SJSA1 (cell line): ENCODE measurements at regions not wholly inside any gene's neighbourhood (a gene's known extent, or its start where the extent isn't known, plus 50 kb on each side); places are given as distances from the start of the nearest gene placed in this dataset.

ENCODE experiments used
- DNase-seq, 2 experiments: peaks; one replicate each; pipeline ENCODE4 v3.0.0-alpha.2; 2015 to 2020; ENCODE audit warnings: low spot score in 2 of 2, low read depth in 1 of 2
- H3K27ac ChIP-seq: fragments of 250-450 bp; sonication (Bioruptor Pico); 2 replicates; pipeline ENCODE4 v1.5.1; 2020; ENCODE audit warnings: mild to moderate bottlenecking, moderate library complexity
- H3K27me3 ChIP-seq: fragments of 250-450 bp; sonication (Bioruptor Pico); replicated peaks from 2 replicates; pipeline ENCODE4 v1.5.1; 2020; ENCODE audit warnings: mild to moderate bottlenecking, moderate library complexity
- H3K36me3 ChIP-seq: fragments of 250-450 bp; sonication (Bioruptor Pico); 2 replicates; pipeline ENCODE4 v1.5.1; 2020; ENCODE audit warnings: mild to moderate bottlenecking
- H3K4me1 ChIP-seq: fragments of 250-450 bp; sonication (Bioruptor Pico); replicated peaks from 2 replicates; pipeline ENCODE4 v1.6.1; 2021; ENCODE audit warnings: mild to moderate bottlenecking
- H3K4me3 ChIP-seq: fragments of 250-450 bp; sonication (Bioruptor Pico); 2 replicates; pipeline ENCODE4 v1.5.1; 2020; ENCODE audit warnings: mild to moderate bottlenecking
- H3K9me3 ChIP-seq: fragments of 250-450 bp; sonication (Bioruptor Pico); replicated peaks from 2 replicates; pipeline ENCODE4 v1.5.1; 2020; ENCODE audit warnings: mild to moderate bottlenecking

GRCh38 chr20:10846766-10847165 is 173.0 kb upstream of the JAG1 start:
- Histone ChIP-seq H3K4me3 (no peak overlapping the region), H3K9me3 (0 out of 2 replicates have a peak, but pooled peaks cover 4% of the 10 kb centered on the region), H3K4me1 (peaks cover 15% of the 10 kb centered on the region), H3K27ac (no peak overlapping the region), H3K27me3 (no peaks in the 10 kb centered on the region), H3K36me3 (no peaks in the 10 kb centered on the region)
- DNase-seq, result no peak

- Histone ChIP-seq H3K9me3 (no peaks in the 10 kb centered on the region), H3K36me3 (no peaks in the 10 kb centered on the region), H3K4me3 (no peak overlapping the region), H3K27ac (peak overlapping the region; percentile 61), H3K27me3 (no peaks in the 10 kb centered on the region), H3K4me1 (peaks cover 15% of the 10 kb centered on the region)
- DNase-seq, result peak; percentile 85 to 94
These were observed 175.1 kb upstream of the JAG1 start for GRCh38 chr20:10848810-10849370.

GRCh38 chr20:10853176-10853575 is 179.4 kb upstream of the JAG1 start:
- peaks cover 19% of the 10 kb centered on the region for H3K4me1 ChIP-seq
- H3K36me3 ChIP-seq, result no peaks in the 10 kb centered on the region
- no peaks in the 10 kb centered on the region for H3K27me3 ChIP-seq
- no peak overlapping the region for H3K27ac ChIP-seq
- no peak overlapping the region for H3K4me3 ChIP-seq
- H3K9me3 ChIP-seq, result no peaks in the 10 kb centered on the region; the same call in 1 of the 2 replicates
- no peak for DNase-seq

GRCh38 chr20:10853731-10854130 is 179.9 kb upstream of the JAG1 start:
- Histone ChIP-seq H3K4me1 (peaks cover 13% of the 10 kb centered on the region), H3K4me3 (no peak overlapping the region), H3K27me3 (no peaks in the 10 kb centered on the region), H3K27ac (no peak overlapping the region), H3K36me3 (no peaks in the 10 kb centered on the region), H3K9me3 (no peaks in the 10 kb centered on the region; the same call in 1 of the 2 replicates)
- no peak for DNase-seq

GRCh38 chr20:10854976-10855375 is 181.2 kb upstream of the JAG1 start:
- DNase-seq, result no peak
- no peak overlapping the region for H3K27ac ChIP-seq
- no peak overlapping the region for H3K4me3 ChIP-seq
- no peaks in the 10 kb centered on the region; the same call in 1 of the 2 replicates for H3K9me3 ChIP-seq
- H3K36me3 ChIP-seq, result no peaks in the 10 kb centered on the region
- H3K4me1 ChIP-seq, result 0 out of 2 replicates have a peak, but pooled peaks cover 4% of the 10 kb centered on the region
- no peaks in the 10 kb centered on the region for H3K27me3 ChIP-seq

- no peaks in the 10 kb centered on the region for H3K36me3 ChIP-seq
- H3K4me1 ChIP-seq, result peaks cover 8% of the 10 kb centered on the region
- no peaks in the 10 kb centered on the region for H3K27me3 ChIP-seq
- no peaks in the 10 kb centered on the region; the same call in 1 of the 2 replicates for H3K9me3 ChIP-seq
- no peak overlapping the region for H3K27ac ChIP-seq
- H3K4me3 ChIP-seq, result no peak overlapping the region
- DNase-seq, result no peak
These were observed 182.0 kb upstream of the JAG1 start for GRCh38 chr20:10855778-10856177.

- no peak overlapping the region for H3K4me3 ChIP-seq
- H3K36me3 ChIP-seq, result no peaks in the 10 kb centered on the region
- H3K9me3 ChIP-seq, result no peaks in the 10 kb centered on the region; the same call in 1 of the 2 replicates
- DNase-seq, result no peak
- H3K27ac ChIP-seq, result no peak overlapping the region
- H3K27me3 ChIP-seq, result no peaks in the 10 kb centered on the region
- H3K4me1 ChIP-seq, result peaks cover 15% of the 10 kb centered on the region
These were observed 182.6 kb upstream of the JAG1 start for GRCh38 chr20:10856237-10857015.

- no peak for DNase-seq
- H3K27me3 ChIP-seq, result no peaks in the 10 kb centered on the region
- no peaks in the 10 kb centered on the region for H3K36me3 ChIP-seq
- no peak overlapping the region for H3K27ac ChIP-seq
- no peak overlapping the region for H3K4me3 ChIP-seq
- H3K4me1 ChIP-seq, result peaks cover 25% of the 10 kb centered on the region
- peaks cover 2% of the 10 kb centered on the region; the same call in 1 of the 2 replicates for H3K9me3 ChIP-seq
These were observed 183.7 kb upstream of the JAG1 start for GRCh38 chr20:10857352-10858070.

- H3K4me3 ChIP-seq, result no peak overlapping the region
- peaks cover 2% of the 10 kb centered on the region; the same call in 1 of the 2 replicates for H3K9me3 ChIP-seq
- peak overlapping the region; percentile 32 for H3K27ac ChIP-seq
- peaks cover 52% of the 10 kb centered on the region for H3K4me1 ChIP-seq
- H3K36me3 ChIP-seq, result no peaks in the 10 kb centered on the region
- H3K27me3 ChIP-seq, result no peaks in the 10 kb centered on the region
- DNase-seq, result peak in 1 of 2 experiments; percentile 53
These were observed 187.3 kb upstream of the JAG1 start for GRCh38 chr20:10861090-10861489.

GRCh38 chr20:10861619-10862018 is 187.8 kb upstream of the JAG1 start:
- Histone ChIP-seq H3K4me1 (peaks cover 52% of the 10 kb centered on the region), H3K27me3 (no peaks in the 10 kb centered on the region), H3K9me3 (0 out of 2 replicates have a peak, but pooled peaks cover 2% of the 10 kb centered on the region), H3K36me3 (no peaks in the 10 kb centered on the region), H3K4me3 (no peak overlapping the region), H3K27ac (peak overlapping the region; percentile 32)
- peak in 1 of 2 experiments; percentile 23 for DNase-seq

GRCh38 chr20:10863337-10864060 is 189.7 kb upstream of the JAG1 start:
- Histone ChIP-seq H3K4me1 (peaks cover 48% of the 10 kb centered on the region), H3K9me3 (0 out of 2 replicates have a peak, but pooled peaks cover 2% of the 10 kb centered on the region), H3K27me3 (no peaks in the 10 kb centered on the region), H3K4me3 (no peak overlapping the region), H3K36me3 (no peaks in the 10 kb centered on the region), H3K27ac (peak overlapping the region; percentile 92)
- peak; percentile 67 to 90 for DNase-seq

- Histone ChIP-seq H3K9me3 (0 out of 2 replicates have a peak, but pooled peaks cover 2% of the 10 kb centered on the region), H3K4me1 (peaks cover 48% of the 10 kb centered on the region), H3K27me3 (no peaks in the 10 kb centered on the region), H3K4me3 (no peak overlapping the region), H3K27ac (peak overlapping the region; percentile 92), H3K36me3 (no peaks in the 10 kb centered on the region)
- DNase-seq, result no peak
These were observed 190.4 kb upstream of the JAG1 start for GRCh38 chr20:10864076-10864672.

- Histone ChIP-seq H3K9me3 (no peaks in the 10 kb centered on the region), H3K27me3 (no peaks in the 10 kb centered on the region), H3K36me3 (no peaks in the 10 kb centered on the region), H3K27ac (no peak overlapping the region), H3K4me1 (peaks cover 19% of the 10 kb centered on the region), H3K4me3 (no peak overlapping the region)
- no peak for DNase-seq
These were observed 194.5 kb upstream of the JAG1 start for GRCh38 chr20:10868299-10868698.
